Activated CD8-positive, alpha-beta T cell treated with anti-CD3 and anti-CD28 coated beads for 36 hours (primary cell): ENCODE measurements at regions not wholly inside any gene's neighbourhood (a gene's known extent, or its start where the extent isn't known, plus 50 kb on each side); places are given as distances from the start of the nearest gene placed in this dataset.

Source experiments
- ATAC-seq: fragments of 200-7000 bp; cut with Tn5 transposase; one replicate; pipeline ENCODE4 v1.10.0; 2021; ENCODE audit warnings: mild to moderate bottlenecking, moderate library complexity
- CTCF ChIA-PET: fragments of 350-600 bp; sonication (Branson Sonifier 250); formaldehyde crosslinking; loops from one replicate; lab custom pipeline; 2021; ENCODE audit warnings: antibody characterized with exemption; lab: Charles Lee
- POLR2A ChIA-PET: fragments of 350-600 bp; sonication (Branson Sonifier 250); formaldehyde crosslinking; loops from one replicate; lab custom pipeline; 2021; ENCODE audit warnings: antibody characterized with exemption; lab: Charles Lee
- DNase-seq: peaks from one replicate; pipeline ENCODE4 v3.0.0-alpha.2; 2020
- H3K27ac Mint-ChIP-seq: one replicate; pipeline ENCODE4 v1.8.0; 2021; ENCODE audit warnings: mild to moderate bottlenecking, mixed read lengths
- H3K27me3 Mint-ChIP-seq: one replicate; pipeline ENCODE4 v1.8.0; 2021; ENCODE audit warnings: mixed read lengths
- H3K36me3 Mint-ChIP-seq: one replicate; pipeline ENCODE4 v1.8.0; 2021; ENCODE audit warnings: low read depth, mixed read lengths
- H3K4me1 Mint-ChIP-seq: one replicate; pipeline ENCODE4 v1.8.0; 2021; ENCODE audit warnings: low read depth, mixed read lengths
- H3K4me3 Mint-ChIP-seq: one replicate; pipeline ENCODE4 v1.8.0; 2021; ENCODE audit warnings: mild to moderate bottlenecking, moderate library complexity, mixed read lengths
- H3K9me3 Mint-ChIP-seq: one replicate; pipeline ENCODE4 v1.8.0; 2021; ENCODE audit warnings: mixed read lengths
- intact Hi-C: fragments of 100-400 bp; cut with micrococcal nuclease; formaldehyde crosslinking; loops from one replicate; pipeline ENCODE4 v1.10.0; 2022
- TF ChIP-seq, protein P1 (sequence below): fragments of 200-600 bp; IDR thresholded peaks from one replicate; pipeline ENCODE4 v1.8.0; 2022; ENCODE audit warnings: antibody characterized with exemption, mild to moderate bottlenecking

DNA sequence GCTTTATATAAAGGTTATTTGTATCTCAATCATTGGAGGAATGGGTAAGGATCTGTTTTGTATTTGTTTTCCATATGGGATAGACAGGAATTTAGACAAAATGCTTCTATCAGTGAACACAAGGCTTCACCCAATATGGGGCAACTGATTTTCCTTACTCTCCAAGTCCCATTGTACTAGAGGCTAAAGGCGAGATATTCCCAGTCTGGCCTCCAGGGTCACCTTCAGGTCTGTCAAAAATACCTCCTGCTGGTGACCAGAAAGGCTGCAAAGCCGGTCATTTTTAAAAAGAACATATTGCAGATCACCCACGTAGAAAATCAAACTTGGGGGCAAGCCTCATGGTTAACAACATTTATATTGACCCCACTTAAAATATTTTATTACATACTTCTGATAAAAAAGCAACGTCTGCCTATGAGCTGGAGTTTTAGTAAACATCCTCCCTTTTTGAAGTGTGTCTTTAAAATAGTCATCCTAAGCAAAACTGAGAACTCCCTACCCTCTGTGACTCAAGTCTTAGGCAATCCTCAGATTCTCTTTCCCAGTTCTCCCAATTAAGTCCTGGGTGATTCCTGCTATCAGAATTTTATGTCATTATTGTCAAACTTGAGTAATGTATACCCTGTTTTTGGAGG lies 276.6 kb downstream of the MREG start:
- Mint-ChIP-seq H3K27me3 (peaks cover 4% of the 10 kb centered on the region), H3K36me3 (no peaks in the 10 kb centered on the region), H3K4me3 (no peak overlapping the region), H3K9me3 (no peaks in the 10 kb centered on the region), H3K4me1 (no peaks in the 10 kb centered on the region), H3K27ac (no peak overlapping the region)
- DNase-seq (no peak), ATAC-seq (no peak)
- intact Hi-C loops: no loop called here
- ChIA-PET POLR2A (no interaction called here), CTCF (no interaction called here)
- TF ChIP-seq, protein P1, sequence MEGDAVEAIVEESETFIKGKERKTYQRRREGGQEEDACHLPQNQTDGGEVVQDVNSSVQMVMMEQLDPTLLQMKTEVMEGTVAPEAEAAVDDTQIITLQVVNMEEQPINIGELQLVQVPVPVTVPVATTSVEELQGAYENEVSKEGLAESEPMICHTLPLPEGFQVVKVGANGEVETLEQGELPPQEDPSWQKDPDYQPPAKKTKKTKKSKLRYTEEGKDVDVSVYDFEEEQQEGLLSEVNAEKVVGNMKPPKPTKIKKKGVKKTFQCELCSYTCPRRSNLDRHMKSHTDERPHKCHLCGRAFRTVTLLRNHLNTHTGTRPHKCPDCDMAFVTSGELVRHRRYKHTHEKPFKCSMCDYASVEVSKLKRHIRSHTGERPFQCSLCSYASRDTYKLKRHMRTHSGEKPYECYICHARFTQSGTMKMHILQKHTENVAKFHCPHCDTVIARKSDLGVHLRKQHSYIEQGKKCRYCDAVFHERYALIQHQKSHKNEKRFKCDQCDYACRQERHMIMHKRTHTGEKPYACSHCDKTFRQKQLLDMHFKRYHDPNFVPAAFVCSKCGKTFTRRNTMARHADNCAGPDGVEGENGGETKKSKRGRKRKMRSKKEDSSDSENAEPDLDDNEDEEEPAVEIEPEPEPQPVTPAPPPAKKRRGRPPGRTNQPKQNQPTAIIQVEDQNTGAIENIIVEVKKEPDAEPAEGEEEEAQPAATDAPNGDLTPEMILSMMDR: no peak

DNA sequence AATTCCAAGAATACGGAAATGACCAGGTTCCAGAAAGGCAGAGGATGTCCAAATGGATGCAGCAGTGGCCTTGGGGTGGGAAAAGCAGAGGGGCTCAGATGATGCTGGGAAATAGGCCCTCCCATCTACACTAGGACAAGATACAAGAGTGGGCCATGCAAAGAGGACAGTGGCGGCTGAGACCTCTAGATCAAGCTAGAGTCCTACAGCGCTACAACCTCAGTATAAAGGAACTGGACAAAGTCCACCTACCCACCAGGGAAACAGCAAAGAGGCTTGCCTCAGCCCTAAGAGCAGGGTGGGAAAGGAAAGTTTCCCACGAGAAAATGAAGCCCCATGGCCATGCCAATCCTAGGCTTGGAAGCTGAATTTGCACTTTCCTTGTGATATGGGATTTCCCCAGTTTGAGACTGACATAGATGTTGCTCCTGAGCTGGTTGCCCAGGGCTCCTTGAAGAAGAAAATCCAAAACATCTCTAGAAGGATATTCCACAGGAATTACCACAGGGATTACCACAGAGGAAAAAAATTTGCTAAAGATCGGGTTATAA lies 282.2 kb downstream of the MREG start:
- POLR2A ChIA-PET: interaction anchor here (0.6 kb wide), 1 partner anchor 108 kb away, joined by 3 read pairs; no protein-coding TSS in a partner anchor
- no peaks in the 10 kb centered on the region for H3K36me3 Mint-ChIP-seq
- H3K27ac Mint-ChIP-seq: no peak overlapping the region
- TF ChIP-seq, protein P1: no peak
- intact Hi-C loops: no loop called here
- DNase-seq (no peak), ATAC-seq (no peak)
- H3K4me1 Mint-ChIP-seq: peaks cover 6% of the 10 kb centered on the region
- CTCF ChIA-PET: interaction anchor here (1.0 kb wide), 1 partner anchor 200 kb away, joined by 3 read pairs; no protein-coding TSS in a partner anchor
- H3K9me3 Mint-ChIP-seq: no peaks in the 10 kb centered on the region
- H3K4me3 Mint-ChIP-seq: no peak overlapping the region
- H3K27me3 Mint-ChIP-seq: peaks cover 2% of the 10 kb centered on the region

DNA sequence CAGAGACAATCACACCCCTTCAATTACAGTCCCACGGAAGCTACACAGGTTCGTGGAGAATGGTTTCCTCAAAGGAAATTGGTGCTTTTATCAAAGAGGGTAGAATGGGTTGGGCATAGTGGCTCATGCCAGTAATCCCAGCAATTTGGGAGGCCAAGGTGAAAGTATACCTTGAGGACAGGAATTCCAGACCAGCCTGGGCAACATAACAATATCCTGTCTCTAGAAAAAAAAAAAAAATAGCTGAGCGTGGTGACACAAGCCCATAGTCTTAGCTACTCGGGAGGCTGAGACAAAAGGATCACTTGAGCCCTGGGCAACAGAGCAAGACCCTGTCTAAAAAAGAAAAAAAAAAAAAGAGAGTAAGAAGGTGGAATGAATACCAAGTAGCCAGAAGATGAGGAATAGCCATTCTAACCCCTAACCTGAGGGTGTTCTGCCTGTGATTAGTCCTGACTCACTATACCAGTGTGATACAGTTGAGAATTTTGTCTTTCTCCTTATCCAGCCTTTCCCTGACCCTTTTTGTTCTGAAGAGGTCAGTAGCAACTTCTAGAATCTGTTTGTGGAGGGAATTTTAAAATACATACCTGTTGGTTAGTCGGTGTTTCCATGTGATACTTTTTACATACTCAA lies 283.2 kb downstream of the MREG start:
- H3K27me3 Mint-ChIP-seq: peaks cover 4% of the 10 kb centered on the region
- no peak overlapping the region for H3K27ac Mint-ChIP-seq
- ChIA-PET CTCF (interaction anchor here (1.0 kb wide), 1 partner anchor 201 kb away, joined by 3 read pairs; no protein-coding TSS in a partner anchor), POLR2A (no interaction called here)
- ATAC-seq (no peak), DNase-seq (no peak)
- intact Hi-C loops: no loop called here
- H3K9me3 Mint-ChIP-seq: no peaks in the 10 kb centered on the region
- no peak overlapping the region for H3K4me3 Mint-ChIP-seq
- TF ChIP-seq, protein P1: no peak
- H3K36me3 Mint-ChIP-seq: no peaks in the 10 kb centered on the region
- peaks cover 6% of the 10 kb centered on the region for H3K4me1 Mint-ChIP-seq

DNA sequence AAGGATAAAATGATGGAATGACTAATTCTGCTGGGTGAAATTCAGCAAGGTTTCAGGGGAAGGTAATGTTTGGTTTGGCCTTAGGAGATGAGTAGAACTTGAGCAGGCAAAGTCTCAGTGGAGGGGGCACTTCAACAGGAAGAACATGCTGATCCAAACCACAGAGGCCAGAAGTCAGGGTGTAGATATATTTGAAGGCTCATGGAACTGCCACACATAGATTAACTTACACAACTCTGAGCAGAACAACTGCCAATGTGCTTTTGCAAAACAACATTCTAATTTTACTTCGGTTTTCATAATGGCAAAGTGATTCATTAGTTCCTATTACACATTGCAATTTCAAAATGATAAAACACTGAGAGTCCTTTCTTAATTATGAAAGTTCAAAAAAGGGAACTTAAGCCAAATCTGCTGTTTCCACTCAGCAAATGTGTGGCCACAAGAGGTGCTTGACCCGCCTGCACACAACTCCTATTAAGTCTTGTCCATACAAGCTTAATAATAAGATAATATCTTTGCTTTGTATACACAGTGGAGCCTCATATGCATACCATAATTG lies 284.8 kb downstream of the MREG start:
- intact Hi-C loops: no loop called here
- DNase-seq (no peak), ATAC-seq (peak; percentile 34)
- CTCF ChIA-PET: no interaction called here
- H3K36me3 Mint-ChIP-seq: no peaks in the 10 kb centered on the region
- H3K4me1 Mint-ChIP-seq: peaks cover 6% of the 10 kb centered on the region
- H3K4me3 Mint-ChIP-seq: no peak overlapping the region
- POLR2A ChIA-PET: no interaction called here
- peaks cover 9% of the 10 kb centered on the region for H3K27me3 Mint-ChIP-seq
- TF ChIP-seq, protein P1: no peak
- no peaks in the 10 kb centered on the region for H3K9me3 Mint-ChIP-seq
- no peak overlapping the region for H3K27ac Mint-ChIP-seq
